Gastroesophageal sphincter (tissue), 3 donors: ENCODE measurements at regions not wholly inside any gene's neighbourhood (a gene's known extent, or its start where the extent isn't known, plus 50 kb on each side); places are given as distances from the start of the nearest gene placed in this dataset.

Experiments
- EP300 ChIP-seq: sonication (generic); formaldehyde crosslinking; IDR thresholded peaks from one replicate; pipeline ENCODE4 v1.6.1; 2017; ENCODE audit warnings: antibody characterized with exemption, mild to moderate bottlenecking
- TF ChIP-seq, protein P1 (sequence below), 4 experiments: fragments of 200-600 bp in 2 of 4; fragments of 450-650 bp in 2 of 4; sonication (generic) in 1 of 4; IDR thresholded peaks; one replicate each; pipeline ENCODE4 v1.5.1; 2017 to 2019; ENCODE audit warnings: antibody characterized with exemption in 4 of 4, mild to moderate bottlenecking in 2 of 4, moderate library complexity in 2 of 4

- no peak for TF ChIP-seq EP300
- TF ChIP-seq, protein P1, sequence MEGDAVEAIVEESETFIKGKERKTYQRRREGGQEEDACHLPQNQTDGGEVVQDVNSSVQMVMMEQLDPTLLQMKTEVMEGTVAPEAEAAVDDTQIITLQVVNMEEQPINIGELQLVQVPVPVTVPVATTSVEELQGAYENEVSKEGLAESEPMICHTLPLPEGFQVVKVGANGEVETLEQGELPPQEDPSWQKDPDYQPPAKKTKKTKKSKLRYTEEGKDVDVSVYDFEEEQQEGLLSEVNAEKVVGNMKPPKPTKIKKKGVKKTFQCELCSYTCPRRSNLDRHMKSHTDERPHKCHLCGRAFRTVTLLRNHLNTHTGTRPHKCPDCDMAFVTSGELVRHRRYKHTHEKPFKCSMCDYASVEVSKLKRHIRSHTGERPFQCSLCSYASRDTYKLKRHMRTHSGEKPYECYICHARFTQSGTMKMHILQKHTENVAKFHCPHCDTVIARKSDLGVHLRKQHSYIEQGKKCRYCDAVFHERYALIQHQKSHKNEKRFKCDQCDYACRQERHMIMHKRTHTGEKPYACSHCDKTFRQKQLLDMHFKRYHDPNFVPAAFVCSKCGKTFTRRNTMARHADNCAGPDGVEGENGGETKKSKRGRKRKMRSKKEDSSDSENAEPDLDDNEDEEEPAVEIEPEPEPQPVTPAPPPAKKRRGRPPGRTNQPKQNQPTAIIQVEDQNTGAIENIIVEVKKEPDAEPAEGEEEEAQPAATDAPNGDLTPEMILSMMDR (IDR thresholded peaks at IDR 0.05), result no peak
These were observed 266.3 kb downstream of the AHR start for GRCh38 chr7:17564678-17565212.
